ENCODE measurements at regions not wholly inside any gene's neighbourhood (a gene's known extent, or its start where the extent isn't known, plus 50 kb on each side); places are given as distances from the start of the nearest gene placed in this dataset.

DNA sequence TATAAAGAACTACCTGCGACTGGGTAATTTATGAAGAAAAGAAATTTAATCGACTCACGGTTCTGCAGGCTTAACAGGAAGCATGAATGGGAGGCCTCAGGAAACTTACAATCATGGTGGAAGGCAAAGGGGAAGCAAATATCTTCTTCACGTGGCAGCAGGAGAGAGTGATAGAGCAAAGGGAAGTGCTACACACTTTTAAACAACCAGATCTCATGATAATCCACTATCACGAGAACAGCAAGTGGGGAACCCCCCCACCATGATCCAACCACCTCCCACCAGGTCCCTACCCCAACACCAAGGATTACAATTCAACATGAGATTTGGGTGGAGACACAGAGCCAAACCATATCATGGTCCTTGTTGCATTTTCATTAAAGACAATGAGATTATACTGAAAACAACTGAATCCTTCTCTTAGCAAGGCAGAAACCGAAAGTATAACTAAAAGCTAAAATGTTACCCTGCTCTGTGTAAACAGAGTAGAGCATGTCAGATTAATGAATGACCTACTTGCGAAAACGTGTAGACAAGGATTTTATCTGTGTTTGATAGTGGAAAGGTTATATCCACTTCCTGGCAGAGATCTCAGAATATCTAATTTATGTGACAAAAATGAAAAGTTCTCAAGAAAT lies 60.1 kb upstream of the RBBP8 start:
- Histone ChIP-seq H3K4me3 (peak overlapping the region; percentile 22), H3K27ac (no peak overlapping the region)
- no peak for DNase-seq (ENCODE audit: low spot score)

DNA sequence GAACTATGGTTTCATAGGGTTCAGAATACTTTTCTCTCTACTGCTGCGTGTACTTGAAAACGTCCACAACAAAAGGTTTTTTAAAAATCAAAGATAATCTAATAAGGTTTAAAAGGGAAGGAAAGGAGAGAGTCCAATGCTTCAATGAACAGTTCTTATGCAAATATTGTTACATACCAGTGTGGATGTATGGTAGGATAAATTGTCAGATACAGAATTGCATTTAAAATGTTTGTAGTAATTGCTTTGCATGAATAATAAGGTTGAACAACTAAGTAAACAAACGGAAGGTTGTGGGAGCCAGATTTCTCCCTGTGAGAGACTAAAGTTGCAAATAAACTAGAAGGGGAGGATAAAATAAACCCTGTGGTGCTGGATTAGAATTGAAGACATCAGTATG lies 53.8 kb upstream of the RBBP8 start:
- TF ChIP-seq, protein P1, sequence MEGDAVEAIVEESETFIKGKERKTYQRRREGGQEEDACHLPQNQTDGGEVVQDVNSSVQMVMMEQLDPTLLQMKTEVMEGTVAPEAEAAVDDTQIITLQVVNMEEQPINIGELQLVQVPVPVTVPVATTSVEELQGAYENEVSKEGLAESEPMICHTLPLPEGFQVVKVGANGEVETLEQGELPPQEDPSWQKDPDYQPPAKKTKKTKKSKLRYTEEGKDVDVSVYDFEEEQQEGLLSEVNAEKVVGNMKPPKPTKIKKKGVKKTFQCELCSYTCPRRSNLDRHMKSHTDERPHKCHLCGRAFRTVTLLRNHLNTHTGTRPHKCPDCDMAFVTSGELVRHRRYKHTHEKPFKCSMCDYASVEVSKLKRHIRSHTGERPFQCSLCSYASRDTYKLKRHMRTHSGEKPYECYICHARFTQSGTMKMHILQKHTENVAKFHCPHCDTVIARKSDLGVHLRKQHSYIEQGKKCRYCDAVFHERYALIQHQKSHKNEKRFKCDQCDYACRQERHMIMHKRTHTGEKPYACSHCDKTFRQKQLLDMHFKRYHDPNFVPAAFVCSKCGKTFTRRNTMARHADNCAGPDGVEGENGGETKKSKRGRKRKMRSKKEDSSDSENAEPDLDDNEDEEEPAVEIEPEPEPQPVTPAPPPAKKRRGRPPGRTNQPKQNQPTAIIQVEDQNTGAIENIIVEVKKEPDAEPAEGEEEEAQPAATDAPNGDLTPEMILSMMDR (IDR thresholded peaks at IDR 0.05), result no peak
- no peak for DNase-seq (ENCODE audit: low spot score)
- H3K4me3 ChIP-seq, result no peak overlapping the region
- no peak overlapping the region for H3K27ac ChIP-seq

More for the DNA sequence above, 60.1 kb upstream of the RBBP8 start:
- TF ChIP-seq, protein P1 (IDR thresholded peaks at IDR 0.05), result no peak

DNA sequence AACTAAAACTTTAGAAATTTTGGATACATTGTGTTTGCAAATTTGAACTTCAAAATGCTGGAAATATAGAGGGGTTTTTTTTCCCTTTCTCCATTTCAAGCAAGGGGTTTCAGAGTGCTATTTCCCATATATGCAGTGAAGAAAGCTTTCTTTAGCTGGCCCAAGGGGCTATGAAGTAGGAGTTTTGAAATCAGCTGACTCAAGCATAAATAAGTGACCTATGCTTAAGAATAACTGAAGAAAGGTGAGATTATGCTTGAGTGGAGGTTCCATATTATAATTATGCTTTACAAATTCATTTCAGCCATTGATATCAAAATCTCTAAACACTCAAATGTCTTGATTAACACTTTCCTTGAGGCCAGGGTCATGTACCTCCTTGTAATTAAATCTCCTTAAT lies 51.0 kb upstream of the RBBP8 start:
- TF ChIP-seq, protein P1 (IDR thresholded peaks at IDR 0.05), result no peak
- H3K4me3 ChIP-seq, result no peak overlapping the region
- H3K27ac ChIP-seq, result no peak overlapping the region
- no peak for DNase-seq (ENCODE audit: low spot score)

DNA sequence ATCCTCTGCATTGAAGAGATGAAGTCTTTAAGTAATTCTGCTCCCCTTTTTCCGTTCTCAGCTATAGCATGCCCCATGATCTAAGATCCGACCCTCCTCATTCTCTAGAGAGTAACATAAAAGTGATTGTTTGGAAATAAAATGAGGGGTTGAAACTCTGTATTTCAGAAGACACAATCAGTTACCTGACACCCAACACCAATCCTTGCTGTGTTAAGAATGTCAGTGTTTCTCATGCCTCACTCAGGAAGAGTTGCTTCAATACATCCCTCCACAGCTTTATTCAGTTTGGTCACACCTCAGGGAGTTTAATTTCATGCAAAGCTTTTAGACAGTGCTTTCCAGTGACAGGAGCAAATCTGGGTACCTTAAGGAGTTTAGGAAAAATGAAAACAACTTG lies 49.9 kb upstream of the RBBP8 start:
- DNase-seq (ENCODE audit: low spot score), result no peak
- Histone ChIP-seq H3K27ac (no peak overlapping the region), H3K4me3 (no peak overlapping the region)
- TF ChIP-seq, protein P1 (IDR thresholded peaks at IDR 0.05), result no peak

All from coronary artery (tissue), 2 donors.